ENCODE measurements at regions not wholly inside any gene's neighbourhood (a gene's known extent, or its start where the extent isn't known, plus 50 kb on each side); places are given as distances from the start of the nearest gene placed in this dataset.

DNA sequence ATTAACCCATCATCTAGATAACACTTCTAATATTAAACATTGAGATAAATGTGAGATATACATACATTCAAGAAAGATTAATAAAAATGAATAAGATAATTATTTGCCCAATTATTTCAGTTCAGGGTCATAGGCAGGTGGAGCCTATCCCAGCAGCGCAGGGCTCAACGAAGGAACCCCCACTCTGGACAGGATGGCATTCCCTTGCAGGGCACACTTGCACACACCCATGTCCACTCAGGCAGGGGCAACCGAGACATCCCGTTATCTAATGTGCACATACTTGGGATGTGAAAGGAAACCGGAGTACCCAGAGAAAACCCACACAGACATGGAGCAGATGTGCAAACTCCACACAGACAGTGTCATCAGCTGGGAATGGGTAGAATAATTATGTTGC lies 175.4 kb upstream of the CMC1 start:
- TF ChIP-seq, protein P1, sequence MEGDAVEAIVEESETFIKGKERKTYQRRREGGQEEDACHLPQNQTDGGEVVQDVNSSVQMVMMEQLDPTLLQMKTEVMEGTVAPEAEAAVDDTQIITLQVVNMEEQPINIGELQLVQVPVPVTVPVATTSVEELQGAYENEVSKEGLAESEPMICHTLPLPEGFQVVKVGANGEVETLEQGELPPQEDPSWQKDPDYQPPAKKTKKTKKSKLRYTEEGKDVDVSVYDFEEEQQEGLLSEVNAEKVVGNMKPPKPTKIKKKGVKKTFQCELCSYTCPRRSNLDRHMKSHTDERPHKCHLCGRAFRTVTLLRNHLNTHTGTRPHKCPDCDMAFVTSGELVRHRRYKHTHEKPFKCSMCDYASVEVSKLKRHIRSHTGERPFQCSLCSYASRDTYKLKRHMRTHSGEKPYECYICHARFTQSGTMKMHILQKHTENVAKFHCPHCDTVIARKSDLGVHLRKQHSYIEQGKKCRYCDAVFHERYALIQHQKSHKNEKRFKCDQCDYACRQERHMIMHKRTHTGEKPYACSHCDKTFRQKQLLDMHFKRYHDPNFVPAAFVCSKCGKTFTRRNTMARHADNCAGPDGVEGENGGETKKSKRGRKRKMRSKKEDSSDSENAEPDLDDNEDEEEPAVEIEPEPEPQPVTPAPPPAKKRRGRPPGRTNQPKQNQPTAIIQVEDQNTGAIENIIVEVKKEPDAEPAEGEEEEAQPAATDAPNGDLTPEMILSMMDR (conservative IDR thresholded peaks at IDR 0.05; ENCODE audit: low read length) = no peak
- no peak for TF ChIP-seq EZH2phosphoT487 (IDR thresholded peaks at IDR 0.05; ENCODE audit: borderline replicate concordance, low read depth, low read length)
